OCI-LY3 (cell line): ENCODE measurements at regions not wholly inside any gene's neighbourhood (a gene's known extent, or its start where the extent isn't known, plus 50 kb on each side); places are given as distances from the start of the nearest gene placed in this dataset.

ENCODE experiments used
- H2AFZ ChIP-seq: fragments of 200-600, 300-600 bp; shearing (Covaris generic); 2 replicates; pipeline ENCODE4 v1.6.0; 2014; ENCODE audit warnings: antibody characterized with exemption, low read depth, low read length
- H3K27ac ChIP-seq: fragments of 200-600, 300-600 bp; sonication (generic); 2 replicates; pipeline ENCODE4 v1.5.1; 2014; ENCODE audit warnings: mild to moderate bottlenecking, low read length, moderate library complexity, mixed read lengths
- H3K27me3 ChIP-seq: fragments of 200-600, 300-600 bp; sonication (generic); 2 replicates; pipeline ENCODE4 v1.6.1; 2014; ENCODE audit warnings: low read depth, low read length, mixed read lengths
- H3K36me3 ChIP-seq: fragments of 200-600, 300-600 bp; sonication (generic); replicated peaks from 2 replicates; pipeline ENCODE3; 2014; ENCODE audit warnings: low read depth, low read length, mixed read lengths
- H3K4me1 ChIP-seq: fragments of 300-600, 200-600 bp; sonication (generic); 2 replicates; pipeline ENCODE4 v1.6.1; 2014; ENCODE audit warnings: low read length, mixed read lengths
- H3K4me2 ChIP-seq: fragments of 200-600, 300-600 bp; sonication (generic); 2 replicates; pipeline ENCODE4 v1.6.1; 2014; ENCODE audit warnings: low read length, mixed read lengths
- H3K4me3 ChIP-seq: fragments of 300-600, 200-600 bp; sonication (generic); 2 replicates; pipeline ENCODE4 v1.5.1; 2014; ENCODE audit warnings: antibody characterized with exemption, mild to moderate bottlenecking, low read length, moderate library complexity
- H3K79me2 ChIP-seq: fragments of 300-600, 200-600 bp; shearing (Covaris generic); 2 replicates; pipeline ENCODE4 v1.6.1; 2014; ENCODE audit warnings: mild to moderate bottlenecking, low read length, mixed read lengths
- H3K9ac ChIP-seq: fragments of 300-600, 200-600 bp; shearing (Covaris generic); 2 replicates; pipeline ENCODE4 v1.6.0; 2014; ENCODE audit warnings: mild to moderate bottlenecking, low read length, moderate library complexity
- H3K9me3 ChIP-seq: fragments of 200-600, 300-600 bp; shearing (Covaris generic); 2 replicates; pipeline ENCODE4 v1.6.1; 2014; ENCODE audit warnings: low read length, mixed read lengths; ENCODE audit not compliant: insufficient read depth
- H4K20me1 ChIP-seq: fragments of 200-600, 300-600 bp; sonication (generic); 2 replicates; pipeline ENCODE4 v1.6.1; 2016; ENCODE audit warnings: low read length, mixed read lengths; ENCODE audit not compliant: insufficient read depth
- CTCF ChIP-seq: fragments of 200-600, 300-600 bp; sonication (generic); IDR thresholded peaks from 2 replicates; pipeline ENCODE4 v1.5.1; 2014; ENCODE audit warnings: antibody characterized with exemption, low read length, low read depth
- EZH2phosphoT487 ChIP-seq: fragments of 200-600 bp; shearing (Covaris generic); IDR thresholded peaks from 2 replicates; pipeline ENCODE4 v1.6.1; 2018; ENCODE audit warnings: antibody characterized with exemption, mixed run types, low read depth

- Histone ChIP-seq H3K9me3 (no peaks in the 10 kb centered on the region), H3K27ac (no peak overlapping the region), H3K4me2 (no peak overlapping the region), H3K27me3 (peaks cover 28% of the 10 kb centered on the region), H4K20me1 (no peaks in the 10 kb centered on the region), H2AFZ (no peak overlapping the region), H3K9ac (no peak overlapping the region), H3K4me1 (peaks cover 6% of the 10 kb centered on the region), H3K36me3 (no peaks in the 10 kb centered on the region), H3K4me3 (no peak overlapping the region), H3K79me2 (no peaks in the 10 kb centered on the region)
- TF ChIP-seq EZH2phosphoT487 (no peak), CTCF (no peak)
These were observed 890.0 kb downstream of the UQCRFS1 start for GRCh38 chr19:28322945-28323344.

GRCh38 chr19:28322491-28322890, 890.5 kb downstream of the UQCRFS1 start:
- Histone ChIP-seq H3K4me1 (peaks cover 6% of the 10 kb centered on the region), H3K79me2 (no peaks in the 10 kb centered on the region), H3K4me3 (no peak overlapping the region), H4K20me1 (no peaks in the 10 kb centered on the region), H3K27me3 (peaks cover 25% of the 10 kb centered on the region), H3K27ac (no peak overlapping the region), H3K9ac (no peak overlapping the region), H3K9me3 (no peaks in the 10 kb centered on the region), H3K36me3 (no peaks in the 10 kb centered on the region), H2AFZ (no peak overlapping the region), H3K4me2 (no peak overlapping the region)
- TF ChIP-seq CTCF (no peak), EZH2phosphoT487 (no peak)

DNA sequence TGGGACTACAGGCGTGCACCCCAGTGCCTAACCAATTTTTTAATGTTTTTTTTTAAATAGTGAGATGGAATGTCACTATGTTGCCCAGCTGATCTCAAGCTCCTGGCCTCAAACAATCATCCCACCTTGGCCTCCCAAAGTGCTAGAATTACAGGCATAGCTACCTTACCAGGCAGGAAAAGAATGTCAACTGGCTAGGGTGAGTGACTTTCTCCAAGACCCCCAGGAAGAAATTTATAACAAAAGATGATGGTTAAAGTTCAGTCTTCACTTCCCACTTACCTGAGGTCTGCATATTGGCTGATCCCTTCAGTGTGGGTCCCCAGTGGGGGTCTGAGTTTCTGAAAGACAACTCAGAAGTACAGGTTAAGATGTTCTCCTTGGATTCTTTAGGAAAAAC, 893.0 kb downstream of the UQCRFS1 start:
- no peaks in the 10 kb centered on the region for H3K36me3 ChIP-seq
- H3K4me2 ChIP-seq: no peak overlapping the region
- H3K79me2 ChIP-seq: no peaks in the 10 kb centered on the region
- no peaks in the 10 kb centered on the region for H3K9me3 ChIP-seq
- no peaks in the 10 kb centered on the region for H3K4me1 ChIP-seq
- no peak overlapping the region for H3K4me3 ChIP-seq
- H3K27me3 ChIP-seq: peaks cover 12% of the 10 kb centered on the region
- H4K20me1 ChIP-seq: no peaks in the 10 kb centered on the region
- no peak overlapping the region for H3K27ac ChIP-seq
- TF ChIP-seq CTCF: no peak
- TF ChIP-seq EZH2phosphoT487: no peak
- no peak overlapping the region for H3K9ac ChIP-seq
- no peak overlapping the region for H2AFZ ChIP-seq

- H3K36me3 ChIP-seq: no peaks in the 10 kb centered on the region
- no peak overlapping the region for H2AFZ ChIP-seq
- H3K79me2 ChIP-seq: no peaks in the 10 kb centered on the region
- no peak overlapping the region for H3K27ac ChIP-seq
- peaks cover 12% of the 10 kb centered on the region for H3K27me3 ChIP-seq
- H3K4me3 ChIP-seq: no peak overlapping the region
- H3K4me2 ChIP-seq: no peak overlapping the region
- H3K9me3 ChIP-seq: no peaks in the 10 kb centered on the region
- H4K20me1 ChIP-seq: no peaks in the 10 kb centered on the region
- TF ChIP-seq EZH2phosphoT487 (no peak), CTCF (no peak)
- H3K9ac ChIP-seq: no peak overlapping the region
- no peaks in the 10 kb centered on the region for H3K4me1 ChIP-seq
These were observed 893.7 kb downstream of the UQCRFS1 start for GRCh38 chr19:28319227-28319626.
